HK-2 (cell line): ENCODE measurements at regions not wholly inside any gene's neighbourhood (a gene's known extent, or its start where the extent isn't known, plus 50 kb on each side); places are given as distances from the start of the nearest gene placed in this dataset.
"Not testable (repeated sequence)": the region's sequence is repeated elsewhere in the genome, so short reads cannot be mapped to it uniquely, and the experiment has no call there.

Experiments used
- DNase-seq: peaks from one replicate; pipeline ENCODE4 v3.0.0-alpha.2; 2018; ENCODE audit not compliant: unreplicated experiment

DNA sequence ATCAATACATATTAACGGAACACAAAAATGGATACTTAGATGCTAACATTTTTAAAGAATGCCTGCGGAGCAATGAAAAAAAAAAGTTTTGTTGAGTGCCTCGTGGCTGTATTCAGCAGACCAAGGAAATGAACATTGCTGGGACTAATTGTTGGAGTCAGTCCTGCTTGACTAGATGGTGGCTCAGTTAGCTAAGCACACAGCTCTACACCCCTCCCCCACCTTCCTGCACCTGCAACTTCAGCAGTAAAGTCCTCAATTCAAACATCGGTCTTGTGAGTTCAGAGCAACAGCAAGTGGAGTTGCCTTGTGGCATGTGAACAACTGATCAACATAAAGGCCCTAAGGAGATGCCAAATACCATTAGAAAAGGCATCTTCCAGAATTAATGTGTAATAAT lies 326.0 kb upstream of the NPSR1 start:
- DNase-seq, result no peak

DNA sequence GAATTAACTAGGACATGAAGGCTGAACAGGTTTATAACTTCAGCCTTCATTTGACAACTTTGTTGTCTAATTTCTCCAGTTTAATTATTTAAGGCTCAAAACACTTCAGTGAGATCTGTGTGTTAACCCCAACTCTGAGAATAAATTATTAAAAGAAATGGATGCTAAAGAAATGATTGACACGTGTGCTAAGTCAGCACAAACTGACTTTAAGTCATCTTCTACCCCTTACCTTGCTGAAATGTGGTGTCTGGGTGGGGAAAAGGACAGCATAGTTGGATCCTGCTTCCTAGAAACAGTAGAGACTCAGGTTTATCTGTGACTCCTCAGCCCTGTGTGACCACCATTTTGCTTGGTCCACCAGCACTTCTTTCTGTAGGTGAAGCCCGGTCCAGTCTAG lies 324.8 kb upstream of the NPSR1 start:
- DNase-seq, result no peak

DNA sequence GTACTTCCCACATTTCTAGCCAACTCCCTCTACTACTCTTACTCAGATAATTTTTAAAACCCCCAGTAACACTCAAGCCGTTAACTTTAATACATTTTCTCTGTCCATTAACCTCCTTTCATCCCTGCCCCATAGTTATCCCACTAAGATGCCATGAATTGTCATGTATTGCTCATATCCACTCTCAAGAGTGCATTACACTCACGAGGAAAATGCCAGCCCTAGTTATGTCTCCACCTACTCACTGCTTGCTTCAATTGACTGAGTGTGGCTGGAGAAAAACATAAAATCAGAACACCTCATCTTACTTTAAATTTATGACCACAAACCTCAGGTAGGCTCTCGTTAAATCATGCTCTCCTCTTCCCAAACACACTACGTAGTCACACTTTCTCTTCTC lies 324.1 kb upstream of the NPSR1 start:
- DNase-seq, result no peak

DNA sequence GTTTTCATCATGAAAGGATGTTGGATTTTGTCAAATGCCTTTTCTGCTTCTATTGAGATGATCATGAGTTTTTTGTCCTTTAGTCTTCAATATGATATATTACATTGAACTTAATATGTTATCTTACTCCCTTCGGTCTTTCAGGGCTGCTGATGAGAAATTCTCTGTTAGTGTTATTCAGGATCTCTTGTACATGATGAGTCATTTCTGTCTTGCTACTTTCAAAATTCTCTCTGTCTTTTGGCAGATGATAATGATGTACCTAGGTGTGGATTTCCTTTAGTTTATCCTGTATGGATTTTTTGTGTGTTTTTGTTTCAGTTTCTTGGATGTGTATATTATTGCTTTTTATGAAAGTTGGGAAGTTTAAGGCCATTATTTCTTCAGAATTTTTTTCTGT lies 320.9 kb upstream of the NPSR1 start:
- no peak for DNase-seq

DNA sequence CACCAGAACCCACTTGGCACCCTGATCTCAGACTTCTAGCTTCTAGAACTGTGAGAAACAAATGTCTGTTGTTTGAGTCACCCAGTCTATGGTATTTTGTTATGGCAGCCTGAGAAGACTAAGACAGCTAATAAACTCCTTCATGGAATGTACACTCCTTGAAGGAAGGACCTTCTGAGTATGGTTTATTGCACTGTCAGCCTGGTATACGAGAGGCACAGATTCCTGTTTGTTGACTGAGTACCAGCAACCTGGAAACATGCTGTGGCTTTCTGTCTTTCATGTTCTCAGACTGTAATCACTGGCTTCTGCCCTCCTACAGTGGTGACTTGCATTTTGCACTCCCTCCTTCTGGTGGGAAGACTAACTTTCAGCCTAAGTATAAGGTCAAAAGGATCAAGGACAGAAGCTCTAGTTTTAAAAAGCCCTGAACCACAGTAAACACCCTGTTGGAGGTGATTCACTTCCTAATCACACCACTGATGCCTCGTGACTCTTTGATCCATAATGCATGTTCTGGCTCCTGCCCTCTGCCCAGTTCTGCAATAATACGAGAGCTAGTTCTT lies 319.0 kb upstream of the NPSR1 start:
- DNase-seq, result no peak

DNA sequence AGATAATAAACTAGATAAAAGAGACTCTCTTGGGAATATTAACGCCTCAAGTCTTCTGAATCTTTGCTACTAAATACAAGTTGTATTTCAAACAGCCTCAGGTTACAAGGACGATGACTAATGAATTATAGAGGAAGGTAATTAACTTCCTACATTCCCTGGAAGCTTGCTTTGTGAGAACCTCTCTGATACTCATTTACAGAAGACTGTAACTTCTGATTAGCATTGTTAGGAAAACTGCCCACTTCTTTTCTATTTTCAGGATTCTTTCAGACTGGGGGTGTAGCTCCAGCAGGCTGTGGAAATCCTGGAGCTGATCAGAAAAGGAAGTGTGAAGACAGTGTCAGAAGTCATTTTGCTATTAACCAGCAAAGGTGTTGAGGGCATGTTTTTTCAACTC lies 316.7 kb upstream of the NPSR1 start:
- DNase-seq, result no peak

DNA sequence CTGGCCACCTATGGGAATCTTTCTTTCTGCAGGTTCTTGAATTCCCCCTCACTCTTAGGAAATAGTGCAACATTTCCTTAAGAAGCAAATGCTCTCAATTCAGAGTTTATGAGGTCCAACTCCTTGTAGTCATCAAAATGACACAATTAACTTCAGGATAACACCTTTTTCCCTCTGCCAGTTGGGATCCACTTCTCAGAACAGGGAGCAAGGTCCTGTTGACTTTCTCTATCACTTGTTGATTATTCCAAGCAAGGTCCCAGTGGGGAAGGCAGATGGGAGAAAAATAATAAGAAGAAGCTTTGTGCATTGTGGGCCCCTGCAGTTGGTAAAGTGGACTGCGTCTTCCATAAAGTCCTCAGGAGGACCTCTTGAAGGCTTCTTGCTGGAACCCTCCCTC lies 315.6 kb upstream of the NPSR1 start:
- no peak for DNase-seq

DNA sequence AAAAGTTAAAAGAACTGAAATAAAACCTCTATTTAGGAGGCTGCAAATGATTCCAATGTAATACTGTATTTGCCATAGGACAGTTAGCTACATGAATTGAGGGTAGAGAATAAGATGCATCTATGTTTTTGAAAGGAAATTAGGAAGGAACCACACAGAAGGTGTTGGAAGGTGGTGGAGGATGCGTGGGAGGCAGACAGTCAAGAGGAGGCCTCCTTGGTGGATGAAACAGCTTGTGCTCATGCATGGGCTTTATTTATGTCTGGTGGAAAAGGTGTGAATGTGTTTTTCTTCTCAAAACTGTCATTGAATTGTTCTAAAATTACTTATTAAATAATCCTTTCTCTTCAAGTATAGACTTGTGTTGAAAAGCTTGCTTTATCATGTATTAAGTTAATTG lies 314.4 kb upstream of the NPSR1 start:
- DNase-seq, result no peak

DNA sequence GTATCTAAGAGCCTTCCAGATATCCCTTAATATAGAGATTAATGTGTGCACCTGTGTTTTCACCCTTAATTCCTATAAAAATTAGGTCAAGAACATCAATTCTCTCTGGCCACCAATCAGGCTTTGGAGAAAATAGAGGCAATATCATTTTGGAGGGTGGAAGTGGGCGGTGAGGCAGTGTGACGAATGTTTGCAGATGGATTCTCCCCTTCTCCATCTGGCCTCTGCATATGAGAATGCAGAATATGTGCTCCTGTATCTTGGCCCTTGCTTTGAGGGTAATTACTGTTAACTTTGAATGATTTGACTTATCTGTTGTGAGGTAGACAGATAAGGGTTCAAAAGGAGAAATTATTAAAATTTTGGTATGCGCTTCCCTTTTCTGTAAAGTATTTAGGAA lies 304.0 kb upstream of the NPSR1 start:
- DNase-seq, result no peak

DNA sequence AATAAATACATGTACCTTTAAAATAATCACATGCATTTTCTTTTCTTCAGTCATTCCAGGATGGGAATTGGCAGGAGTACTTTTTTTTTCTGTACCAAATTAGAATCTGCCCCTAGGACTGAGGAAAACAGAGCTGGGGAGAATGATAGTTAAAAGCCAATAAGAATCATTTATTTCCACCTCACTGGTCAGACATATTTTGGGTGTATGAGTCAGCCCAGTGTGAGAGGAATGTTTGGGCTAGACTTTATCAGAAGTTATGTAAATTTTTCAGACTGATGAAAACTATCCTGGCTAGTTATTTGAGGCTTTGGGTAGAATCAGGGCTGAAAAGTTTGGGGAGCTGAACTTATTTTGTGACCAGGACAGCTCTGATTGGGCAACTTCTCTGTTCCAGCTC lies 303.1 kb upstream of the NPSR1 start:
- DNase-seq, result no peak

DNA sequence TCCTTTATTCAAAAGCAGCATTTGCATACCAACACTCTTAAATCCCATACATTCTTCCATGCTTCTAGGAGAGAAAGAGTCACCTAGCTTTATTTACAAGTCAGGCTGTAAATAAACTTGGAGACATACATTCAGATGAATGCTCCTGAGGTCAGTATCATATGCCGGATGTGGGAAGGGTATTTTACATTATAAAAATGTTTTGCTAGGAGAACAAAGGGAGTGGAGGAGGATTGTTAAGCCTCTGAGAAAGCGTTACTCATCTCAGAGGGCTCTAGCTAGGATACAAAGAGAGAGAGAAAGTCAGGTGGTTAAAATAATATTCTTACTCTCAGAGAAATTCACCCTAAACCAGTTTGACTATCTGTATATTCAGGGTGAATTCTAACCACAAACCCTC lies 300.9 kb upstream of the NPSR1 start:
- DNase-seq, result no peak

DNA sequence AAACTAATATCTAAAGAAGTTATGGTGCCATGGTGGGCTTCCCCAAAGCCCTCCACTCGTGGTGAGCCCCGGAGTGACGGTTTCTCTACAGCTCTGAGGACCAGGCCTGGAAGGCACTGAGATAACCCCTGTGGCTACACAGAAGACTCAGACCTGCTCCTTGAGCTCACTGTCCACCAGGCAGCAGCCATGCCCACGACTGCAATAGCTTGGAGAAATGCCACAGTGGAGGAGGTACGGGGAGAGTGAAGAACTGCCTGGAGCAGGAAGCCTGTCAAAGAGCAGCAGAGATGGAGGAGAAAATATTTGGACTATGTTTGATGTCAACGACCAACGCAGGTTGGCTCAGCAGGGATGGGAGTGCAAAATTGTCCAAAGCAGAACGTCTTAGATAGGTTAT lies 300.1 kb upstream of the NPSR1 start:
- no peak for DNase-seq

DNA sequence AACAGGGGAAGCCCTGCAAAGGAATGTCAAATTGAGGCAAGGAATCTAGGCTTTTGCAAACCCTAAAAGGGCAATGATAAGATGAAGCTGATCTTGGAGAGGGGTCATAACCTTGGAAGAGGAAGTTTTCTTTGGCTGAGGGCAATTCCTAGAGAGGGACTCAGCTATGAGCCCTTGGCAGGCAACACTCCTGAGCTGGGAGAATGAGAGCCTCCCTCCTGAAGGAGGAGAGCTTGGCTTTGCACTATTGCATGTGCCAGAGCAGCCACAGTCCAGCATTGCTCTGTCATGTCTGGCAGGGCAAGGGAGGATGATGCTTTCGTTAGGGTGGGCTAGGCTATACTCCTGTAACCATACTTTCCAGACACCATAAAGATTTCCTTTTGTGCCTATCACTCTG lies 299.4 kb upstream of the NPSR1 start:
- not testable (repeated sequence) for DNase-seq

DNA sequence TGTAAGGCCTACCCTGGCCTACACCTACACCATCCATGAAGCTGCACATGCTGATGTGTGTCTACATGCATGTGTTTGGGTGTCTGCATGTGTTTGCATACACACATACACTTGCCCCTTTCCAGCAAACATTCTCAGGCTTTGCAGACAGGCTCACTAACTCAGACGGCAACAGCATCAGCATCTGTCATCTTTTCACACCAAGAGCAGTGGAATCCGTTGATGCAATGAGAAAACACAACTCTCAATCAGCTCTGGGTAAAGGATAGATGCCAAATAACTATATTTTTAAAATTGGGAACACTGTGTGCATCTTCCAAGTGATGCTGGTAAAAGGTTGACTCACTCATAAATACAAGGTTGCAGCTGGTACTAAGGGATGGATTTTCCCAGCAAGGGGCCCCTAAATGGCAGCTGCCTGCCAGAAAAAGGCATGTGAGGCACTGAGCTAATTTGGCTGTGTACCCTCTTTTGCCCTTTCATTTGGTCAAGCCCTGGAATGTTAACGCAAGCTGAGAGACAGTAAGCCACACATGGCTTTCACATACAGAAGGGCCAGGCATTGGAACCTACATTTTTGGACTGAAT lies 296.3 kb upstream of the NPSR1 start:
- DNase-seq, result no peak

DNA sequence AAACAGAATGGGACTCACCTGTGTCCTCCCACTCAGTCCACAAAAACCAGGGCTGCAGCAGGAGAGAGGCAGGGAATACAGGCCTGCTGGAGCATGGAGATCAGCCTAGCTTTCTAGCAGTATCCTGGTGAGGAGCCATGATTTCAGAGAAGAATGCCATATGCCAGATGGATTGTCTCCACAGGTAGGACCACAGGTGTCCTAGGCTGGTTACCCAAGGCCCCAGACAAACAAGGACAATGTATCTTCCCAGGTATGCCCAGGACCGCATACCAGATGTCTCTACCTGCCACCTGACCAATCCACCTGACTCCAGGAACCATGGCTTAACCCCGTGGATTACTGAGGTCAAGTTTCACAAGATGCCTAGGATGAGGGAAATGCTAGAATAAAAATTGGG lies 295.4 kb upstream of the NPSR1 start:
- DNase-seq, result no peak

DNA sequence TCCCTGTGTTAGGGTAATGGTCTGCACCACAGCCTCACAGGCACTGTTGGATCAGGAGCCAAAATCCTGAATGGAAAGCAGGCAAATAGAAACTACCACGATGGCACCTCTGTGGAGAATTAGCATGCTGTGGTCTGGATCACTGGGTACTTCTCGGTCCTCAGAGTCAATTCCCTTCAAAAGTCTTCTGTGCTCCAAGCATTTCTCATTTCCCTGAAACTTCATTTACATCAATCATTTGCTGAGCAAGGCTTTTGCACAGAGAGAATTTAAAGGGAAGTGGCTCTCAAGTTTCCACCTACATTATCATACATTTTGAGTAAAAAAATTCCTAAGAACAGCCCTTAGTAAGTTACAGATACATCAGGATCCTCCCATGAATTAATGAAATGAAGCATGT lies 293.9 kb upstream of the NPSR1 start:
- DNase-seq, result no peak

DNA sequence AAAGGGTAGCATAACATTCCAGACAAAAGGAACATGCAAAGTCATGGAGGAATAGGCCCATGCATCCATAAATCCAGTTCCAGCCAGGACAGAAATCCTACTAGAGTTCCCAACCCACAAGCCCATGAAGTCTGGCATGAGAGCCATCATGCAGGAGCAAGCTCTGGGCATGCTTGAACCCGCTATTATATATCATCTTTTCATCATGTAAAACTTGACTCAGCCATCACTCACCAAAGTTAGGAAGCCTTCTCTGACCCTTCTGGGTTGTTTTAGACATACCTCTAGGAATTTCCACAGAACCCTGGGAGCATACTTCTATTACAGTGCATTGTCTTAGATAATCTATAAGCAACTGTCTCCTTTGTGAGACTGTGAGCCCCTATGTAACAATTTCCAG lies 293.0 kb upstream of the NPSR1 start:
- no peak for DNase-seq

DNA sequence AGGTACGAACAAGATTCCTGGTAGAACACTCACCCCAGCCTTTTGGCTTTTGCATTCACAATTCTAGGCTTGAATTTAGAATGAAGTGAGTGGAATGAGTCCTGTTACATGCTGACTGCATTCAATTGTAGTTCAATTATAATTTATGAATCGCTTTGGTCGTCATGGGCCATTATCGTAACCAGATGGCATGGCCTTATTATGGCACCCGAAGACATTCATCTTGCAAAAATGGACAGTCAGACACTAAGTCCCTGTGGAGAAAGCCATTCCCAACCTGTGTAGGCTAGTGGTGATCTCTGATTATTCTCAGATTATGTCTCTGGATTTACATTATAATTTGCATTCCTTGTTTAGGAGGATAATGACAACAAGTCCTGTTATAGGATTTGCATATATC lies 292.4 kb upstream of the NPSR1 start:
- no peak for DNase-seq

DNA sequence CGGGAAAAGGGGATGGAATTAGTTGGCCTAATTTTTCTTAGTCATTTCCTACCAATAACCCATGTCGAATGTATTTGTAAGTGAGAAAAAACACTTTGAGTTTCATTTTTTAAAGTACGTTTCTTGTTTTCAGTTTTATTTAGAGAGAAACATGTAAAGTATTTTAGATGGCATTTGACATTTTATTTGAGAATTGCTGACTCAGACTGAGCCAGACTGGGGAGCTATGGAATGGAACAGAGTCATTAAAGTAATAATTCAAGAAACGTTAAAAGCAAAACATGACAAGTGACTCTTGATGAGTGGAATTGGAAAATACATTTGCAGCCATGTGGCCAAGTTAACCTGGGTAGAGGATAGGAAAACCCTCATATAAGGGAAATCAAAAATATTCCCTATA lies 286.1 kb upstream of the NPSR1 start:
- no peak for DNase-seq

DNA sequence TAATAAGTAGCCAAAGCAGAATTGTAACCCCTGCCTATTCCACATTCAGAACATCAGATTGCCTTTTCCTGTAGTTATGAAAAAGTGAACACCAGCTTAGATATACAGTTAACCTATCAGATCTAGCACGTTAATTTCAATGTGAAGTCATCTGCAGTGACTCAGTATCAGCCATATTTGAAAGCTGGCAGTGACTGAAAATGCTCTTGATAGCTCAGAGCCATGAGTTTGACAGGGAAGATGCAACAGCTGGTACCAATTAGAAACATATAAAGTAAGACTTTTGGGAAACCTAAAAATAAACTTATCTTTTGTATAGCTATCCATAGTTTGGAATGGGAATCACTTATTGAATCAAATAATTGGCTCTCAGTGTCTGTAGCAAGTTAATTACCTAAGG lies 284.1 kb upstream of the NPSR1 start:
- no peak for DNase-seq

DNA sequence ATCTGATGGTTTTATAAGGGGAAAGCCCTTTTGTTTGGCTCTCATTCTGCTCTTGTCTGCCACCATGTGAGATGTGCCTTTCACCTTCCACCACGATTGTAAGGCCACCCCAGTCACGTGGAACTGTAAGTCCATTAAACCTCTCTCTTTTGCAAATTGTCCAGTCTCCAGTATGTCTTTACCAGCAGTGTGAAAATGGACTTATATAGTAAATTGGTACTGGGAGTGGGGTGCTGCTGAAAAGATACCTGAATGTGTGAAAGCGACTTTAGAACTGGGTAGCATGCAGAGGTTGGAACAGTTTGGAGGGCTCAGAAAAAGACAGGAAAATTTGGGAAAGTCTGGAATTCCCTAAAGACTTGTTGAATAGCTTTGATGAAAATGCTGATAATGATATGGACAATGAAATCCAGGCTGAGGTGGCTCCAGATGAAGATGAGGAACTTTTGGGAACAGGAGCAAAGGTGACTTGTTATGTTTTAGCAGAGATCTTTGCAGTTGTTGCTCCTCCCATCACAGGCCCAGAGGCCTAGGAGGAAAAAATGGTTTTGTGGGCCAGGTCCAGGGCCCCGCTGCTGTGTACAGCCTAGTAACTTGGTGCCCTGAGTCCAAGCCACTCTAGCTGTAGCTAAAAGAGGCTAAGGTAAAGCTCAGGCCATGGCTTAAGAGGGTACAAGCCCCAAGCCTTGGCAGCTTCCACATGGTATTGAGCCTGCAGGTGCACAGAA lies 275.7 kb upstream of the NPSR1 start:
- no peak for DNase-seq

DNA sequence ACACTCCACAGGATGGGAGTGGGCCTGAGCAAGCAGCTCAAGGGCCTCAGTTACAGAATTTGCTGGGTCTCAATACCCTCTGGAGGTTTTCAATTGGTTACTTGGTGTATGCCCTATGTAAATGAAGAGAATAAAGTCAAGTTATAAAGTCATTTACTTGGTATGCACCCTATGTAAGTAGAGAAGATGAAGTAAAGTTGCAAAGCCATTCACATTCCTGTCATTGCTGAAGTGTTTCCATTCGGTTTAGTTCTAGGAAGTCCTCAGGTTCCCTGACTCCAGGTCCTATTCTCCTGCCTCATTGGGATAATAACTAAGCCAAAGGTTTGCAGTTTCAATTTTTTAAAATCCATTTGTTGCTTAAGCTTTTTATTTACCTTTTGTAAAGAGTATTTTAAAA lies 272.6 kb upstream of the NPSR1 start:
- no peak for DNase-seq

DNA sequence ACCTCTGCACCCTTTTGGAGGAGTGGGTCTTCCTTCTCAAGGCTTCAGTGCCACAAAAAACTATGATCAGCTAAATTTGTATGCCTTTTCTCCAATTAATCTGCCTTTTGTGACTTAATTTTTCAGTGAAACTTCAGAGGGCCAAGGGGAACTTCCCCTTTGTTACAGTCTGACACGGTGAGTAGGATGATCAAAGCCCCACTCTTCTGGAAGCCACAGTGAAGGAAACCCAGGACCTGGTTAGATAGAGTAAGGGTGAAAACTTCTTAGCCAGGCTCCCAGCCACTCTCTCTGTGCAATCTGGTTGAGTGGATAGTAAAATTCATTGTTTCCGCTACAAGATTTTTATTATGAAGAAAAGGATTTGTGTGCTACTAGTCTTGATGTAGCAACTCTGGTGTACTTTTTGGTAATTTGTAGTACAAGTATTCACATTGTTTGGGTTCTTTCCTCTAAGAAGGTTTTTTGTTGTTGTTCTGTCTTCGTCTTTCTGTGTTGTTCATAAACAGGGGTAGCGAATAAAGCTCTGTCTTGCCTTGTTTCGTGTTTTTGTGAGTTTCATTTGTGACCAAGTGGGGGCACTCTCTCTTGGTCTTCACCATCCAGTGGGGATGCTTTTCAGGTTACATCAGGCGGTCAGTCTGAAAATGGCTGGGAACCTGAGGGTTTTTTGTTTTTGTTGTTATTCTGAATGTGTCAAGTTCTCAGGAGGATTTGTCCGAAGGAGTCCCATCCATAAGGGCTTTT lies 268.5 kb upstream of the NPSR1 start:
- DNase-seq, result no peak
